ENCODE measurements at regions not wholly inside any gene's neighbourhood (a gene's known extent, or its start where the extent isn't known, plus 50 kb on each side); places are given as distances from the start of the nearest gene placed in this dataset.

DNA sequence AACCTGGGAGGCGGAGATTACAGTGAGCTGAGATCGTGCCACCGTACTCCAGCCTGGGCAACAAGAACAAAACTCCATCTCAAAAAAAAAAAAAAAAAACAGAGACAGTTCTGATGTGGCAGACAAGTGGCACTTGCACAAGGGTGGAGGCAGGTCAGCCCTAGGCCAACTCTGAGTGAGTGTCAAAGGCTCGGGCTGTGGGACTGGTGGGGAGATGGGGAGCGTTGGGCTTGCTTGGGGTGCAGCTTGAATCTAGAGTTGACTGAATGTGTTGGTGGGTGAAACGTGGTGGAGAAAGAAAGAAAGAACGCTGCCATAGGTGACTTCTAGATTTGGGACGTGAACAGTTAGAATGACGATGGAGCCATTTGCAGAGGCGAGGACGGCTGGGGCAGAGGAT lies 121.3 kb upstream of the SPACA7 start:
- no peaks in the 10 kb centered on the region for H3K9me3 ChIP-seq
- no peaks in the 10 kb centered on the region for H3K4me1 ChIP-seq (ENCODE audit: control insufficient read depth in 1 of 2, low read depth in 2 of 2)
- no peaks in the 10 kb centered on the region for H3K36me3 ChIP-seq
- ATAC-seq (ENCODE audit: insufficient number of reproducible peaks, low FRiP score, low read depth), result no peak
- TF ChIP-seq, protein P1, sequence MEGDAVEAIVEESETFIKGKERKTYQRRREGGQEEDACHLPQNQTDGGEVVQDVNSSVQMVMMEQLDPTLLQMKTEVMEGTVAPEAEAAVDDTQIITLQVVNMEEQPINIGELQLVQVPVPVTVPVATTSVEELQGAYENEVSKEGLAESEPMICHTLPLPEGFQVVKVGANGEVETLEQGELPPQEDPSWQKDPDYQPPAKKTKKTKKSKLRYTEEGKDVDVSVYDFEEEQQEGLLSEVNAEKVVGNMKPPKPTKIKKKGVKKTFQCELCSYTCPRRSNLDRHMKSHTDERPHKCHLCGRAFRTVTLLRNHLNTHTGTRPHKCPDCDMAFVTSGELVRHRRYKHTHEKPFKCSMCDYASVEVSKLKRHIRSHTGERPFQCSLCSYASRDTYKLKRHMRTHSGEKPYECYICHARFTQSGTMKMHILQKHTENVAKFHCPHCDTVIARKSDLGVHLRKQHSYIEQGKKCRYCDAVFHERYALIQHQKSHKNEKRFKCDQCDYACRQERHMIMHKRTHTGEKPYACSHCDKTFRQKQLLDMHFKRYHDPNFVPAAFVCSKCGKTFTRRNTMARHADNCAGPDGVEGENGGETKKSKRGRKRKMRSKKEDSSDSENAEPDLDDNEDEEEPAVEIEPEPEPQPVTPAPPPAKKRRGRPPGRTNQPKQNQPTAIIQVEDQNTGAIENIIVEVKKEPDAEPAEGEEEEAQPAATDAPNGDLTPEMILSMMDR (IDR thresholded peaks at IDR 0.05), result no peak
- H3K27me3 ChIP-seq (replicated peaks; ENCODE audit: insufficient read depth), result no peaks in the 10 kb centered on the region
- no peak overlapping the region for H3K27ac ChIP-seq
- H3K4me3 ChIP-seq, result no peak overlapping the region
- no peak for DNase-seq (ENCODE audit: low spot score)

DNA sequence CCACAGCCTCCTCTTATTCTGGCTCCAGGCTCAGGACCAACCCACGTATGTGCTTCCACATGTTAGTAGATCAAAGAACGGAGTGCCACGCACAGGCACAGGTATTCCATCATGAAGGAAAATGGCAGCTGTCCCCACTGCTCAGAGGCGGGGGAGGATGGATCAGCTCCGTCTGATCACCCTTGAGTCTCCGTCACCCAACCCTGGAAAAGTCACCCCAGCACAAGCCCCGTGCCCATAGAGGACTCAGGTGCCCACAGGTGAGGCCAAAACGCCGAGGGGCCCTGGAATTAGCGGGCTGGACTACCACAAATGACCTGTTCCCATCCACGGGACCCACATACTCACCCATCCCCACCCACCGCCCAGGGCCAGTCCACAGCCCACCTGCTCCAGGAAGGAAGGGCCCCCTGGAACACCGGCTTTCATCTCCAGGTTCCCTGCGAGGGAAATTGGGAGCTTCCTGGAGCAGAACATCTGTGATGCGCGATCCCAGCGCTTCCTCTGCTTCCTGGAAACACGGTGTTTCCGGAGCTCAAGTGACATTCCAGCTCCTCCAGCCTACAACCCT lies 120.5 kb upstream of the SPACA7 start:
- ATAC-seq (ENCODE audit: insufficient number of reproducible peaks, low FRiP score, low read depth) (no peak), DNase-seq (ENCODE audit: low spot score) (no peak)

DNA sequence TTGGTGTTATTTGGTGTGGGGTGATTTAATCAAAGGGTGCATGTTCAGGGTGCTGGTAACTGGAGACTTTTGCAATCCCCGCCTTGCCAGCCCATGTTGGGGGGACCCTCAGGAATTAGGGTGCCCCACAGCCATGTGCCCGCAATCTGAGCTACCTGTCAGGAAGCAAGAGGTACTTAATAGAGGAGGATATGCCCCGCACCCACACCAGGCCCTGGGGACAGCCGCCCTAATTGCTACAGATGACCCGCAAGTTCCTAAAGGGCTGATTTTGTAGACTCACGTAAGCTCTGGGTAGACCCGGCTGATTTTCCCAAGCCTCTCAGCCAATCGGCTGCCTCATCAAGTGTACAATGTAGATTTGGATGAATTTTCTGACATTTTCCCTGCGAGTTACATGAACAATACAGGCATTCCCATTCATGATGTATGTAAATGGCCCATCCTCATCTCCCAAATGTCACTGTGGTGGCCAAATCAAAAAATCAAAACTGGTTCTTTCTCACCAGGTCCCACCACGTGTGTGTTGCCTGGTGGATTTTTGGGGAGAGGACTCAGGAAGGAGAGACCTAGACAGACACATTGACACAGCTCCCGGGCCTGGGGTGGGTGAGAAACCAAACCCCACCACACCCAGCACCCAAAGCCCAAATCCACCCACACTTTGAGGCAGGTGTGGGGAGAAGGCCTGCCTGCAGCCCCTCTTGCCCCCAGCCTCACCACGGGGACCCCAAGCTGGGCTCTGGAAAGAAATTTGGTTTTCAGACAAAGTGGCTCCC lies 119.2 kb upstream of the SPACA7 start:
- H3K27me3 ChIP-seq (replicated peaks; ENCODE audit: insufficient read depth), result no peaks in the 10 kb centered on the region
- no peak overlapping the region for H3K27ac ChIP-seq
- no peak overlapping the region for H3K4me3 ChIP-seq
- no peaks in the 10 kb centered on the region for H3K36me3 ChIP-seq
- H3K4me1 ChIP-seq (ENCODE audit: control insufficient read depth in 1 of 2, low read depth in 2 of 2), result no peaks in the 10 kb centered on the region
- no peaks in the 10 kb centered on the region for H3K9me3 ChIP-seq
- ATAC-seq (ENCODE audit: insufficient number of reproducible peaks, low FRiP score, low read depth) (no peak), DNase-seq (ENCODE audit: low spot score) (no peak)
- TF ChIP-seq, protein P1 (IDR thresholded peaks at IDR 0.05), result no peak

More for the DNA sequence above, 120.5 kb upstream of the SPACA7 start:
- H3K4me3 ChIP-seq, result no peak overlapping the region
- no peaks in the 10 kb centered on the region for H3K36me3 ChIP-seq
- no peaks in the 10 kb centered on the region for H3K9me3 ChIP-seq
- no peaks in the 10 kb centered on the region for H3K4me1 ChIP-seq (ENCODE audit: control insufficient read depth in 1 of 2, low read depth in 2 of 2)
- no peak overlapping the region for H3K27ac ChIP-seq
- TF ChIP-seq, protein P1 (IDR thresholded peaks at IDR 0.05), result no peak
- H3K27me3 ChIP-seq (replicated peaks; ENCODE audit: insufficient read depth), result no peaks in the 10 kb centered on the region

DNA sequence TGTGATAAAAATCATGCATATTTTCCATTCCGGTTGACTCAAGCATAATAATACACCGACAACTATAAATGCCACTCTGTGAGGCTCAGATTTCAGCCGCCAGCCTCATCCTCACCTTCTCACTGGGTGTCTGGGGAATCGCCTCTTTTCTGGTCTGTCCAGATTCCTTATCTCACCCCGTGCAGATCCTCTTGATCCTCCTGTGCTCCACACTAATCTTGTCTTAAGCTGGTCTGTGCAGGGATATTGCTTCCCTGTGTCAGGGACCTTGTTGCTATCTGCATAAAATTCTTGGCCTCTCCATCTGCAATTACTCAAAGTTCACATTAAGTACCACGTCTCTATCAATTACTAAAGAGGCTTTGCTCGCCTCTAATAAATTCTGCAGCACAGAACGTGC lies 116.6 kb upstream of the SPACA7 start:
- H3K36me3 ChIP-seq, result no peaks in the 10 kb centered on the region
- TF ChIP-seq, protein P1 (IDR thresholded peaks at IDR 0.05), result no peak
- ATAC-seq (ENCODE audit: insufficient number of reproducible peaks, low FRiP score, low read depth) (no peak), DNase-seq (ENCODE audit: low spot score) (no peak)
- H3K4me1 ChIP-seq (ENCODE audit: control insufficient read depth in 1 of 2, low read depth in 2 of 2), result no peaks in the 10 kb centered on the region
- H3K9me3 ChIP-seq, result no peaks in the 10 kb centered on the region
- H3K4me3 ChIP-seq, result no peak overlapping the region
- no peak overlapping the region for H3K27ac ChIP-seq
- H3K27me3 ChIP-seq (replicated peaks; ENCODE audit: insufficient read depth), result no peaks in the 10 kb centered on the region

DNA sequence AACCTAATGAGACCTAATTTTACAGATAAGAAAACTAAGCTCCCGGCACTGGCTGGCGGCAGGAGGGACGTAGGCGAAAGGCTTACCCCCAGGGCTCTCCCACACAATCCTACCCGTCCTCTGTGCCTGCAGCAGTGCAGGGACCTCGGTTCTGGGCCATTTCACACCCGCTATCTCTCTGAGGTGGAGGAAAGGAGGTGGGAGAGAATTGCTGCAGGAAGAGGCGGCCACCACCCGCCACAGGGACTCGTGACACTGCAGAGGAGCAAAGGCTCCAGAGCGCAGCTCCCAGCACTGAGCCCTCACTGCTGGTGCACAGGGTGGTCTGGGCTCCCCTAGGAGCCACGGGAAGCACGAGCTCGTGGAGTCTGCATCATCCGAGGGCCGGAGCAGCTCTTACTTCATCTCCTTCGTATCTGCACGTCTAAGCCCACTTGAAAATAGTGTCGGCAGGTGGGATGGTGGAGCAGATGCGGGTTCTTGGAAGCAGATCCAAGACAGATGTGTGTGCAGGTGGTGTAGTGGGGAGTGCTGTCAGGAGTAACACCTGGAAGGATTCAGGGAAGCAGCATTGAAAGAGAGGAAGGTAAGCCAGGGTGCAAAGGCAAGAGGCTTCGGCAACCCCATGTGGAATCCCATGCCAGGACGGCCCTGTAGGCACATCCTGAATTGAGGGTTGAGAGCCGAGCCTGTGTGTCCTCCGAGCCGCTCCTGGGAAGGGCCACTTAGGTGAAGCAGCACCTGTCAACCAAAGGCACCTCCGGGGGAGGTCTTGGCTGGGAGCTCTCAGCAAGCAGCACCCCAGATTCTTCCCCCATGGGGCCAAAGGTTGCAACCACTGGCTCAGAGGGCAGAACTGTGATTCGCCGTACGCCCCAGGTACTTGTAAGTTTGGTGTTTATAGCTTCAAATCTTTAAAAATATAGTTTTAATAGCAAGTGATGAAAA lies 115.8 kb upstream of the SPACA7 start:
- no peaks in the 10 kb centered on the region for H3K36me3 ChIP-seq
- TF ChIP-seq, protein P1 (IDR thresholded peaks at IDR 0.05), result no peak
- no peak for DNase-seq (ENCODE audit: low spot score)
- ATAC-seq (ENCODE audit: insufficient number of reproducible peaks, low FRiP score, low read depth), result no peak
- no peak overlapping the region for H3K27ac ChIP-seq
- H3K9me3 ChIP-seq, result no peaks in the 10 kb centered on the region
- no peaks in the 10 kb centered on the region for H3K27me3 ChIP-seq (replicated peaks; ENCODE audit: insufficient read depth)
- H3K4me1 ChIP-seq (ENCODE audit: control insufficient read depth in 1 of 2, low read depth in 2 of 2), result no peaks in the 10 kb centered on the region
- H3K4me3 ChIP-seq, result no peak overlapping the region

All from thoracic aorta (tissue), 2 donors.